Tibial nerve (tissue), 3 donors: ENCODE measurements at regions not wholly inside any gene's neighbourhood (a gene's known extent, or its start where the extent isn't known, plus 50 kb on each side); places are given as distances from the start of the nearest gene placed in this dataset.

Experiments used
- CTCF ChIP-seq, 5 experiments: fragments of 200-600 bp in 3 of 5; fragments of 450-650 bp in 2 of 5; sonication (generic) in 3 of 5; IDR thresholded peaks; one replicate each; pipeline ENCODE4 v1.5.1; 2016 to 2019; ENCODE audit warnings: antibody characterized with exemption in 5 of 5, mild to moderate bottlenecking in 3 of 5, moderate library complexity in 2 of 5
- POLR2A ChIP-seq, 2 donors: fragments of 450-650 bp; IDR thresholded peaks; one replicate each; pipeline ENCODE4 v1.6.1; 2017; ENCODE audit warnings: antibody characterized with exemption in 2 of 2, mild to moderate bottlenecking in 2 of 2, moderate library complexity in 2 of 2

- no peak for TF ChIP-seq POLR2A (IDR thresholded peaks at IDR 0.05)
- TF ChIP-seq CTCF (IDR thresholded peaks at IDR 0.05): no peak
Observed at GRCh38 chr22:34159491-34159890, 239.2 kb upstream of the LARGE1 start.
